Spinal cord (tissue), 9 donors: ENCODE measurements at regions not wholly inside any gene's neighbourhood (a gene's known extent, or its start where the extent isn't known, plus 50 kb on each side); places are given as distances from the start of the nearest gene placed in this dataset.
"Not testable (repeated sequence)": the region's sequence is repeated elsewhere in the genome, so short reads cannot be mapped to it uniquely, and the experiment has no call there.

ENCODE experiments used
- DNase-seq, 6 donors: peaks; one replicate each; pipeline versions ENCODE4 v3.0.0 to v3.0.0-alpha.2; 2013 to 2015; ENCODE audit warnings: low spot score in 6 of 6, low read depth in 4 of 6
- H3K27ac ChIP-seq: one replicate; pipeline ENCODE4 v1.5.1; 2013; ENCODE audit warnings: low read depth, low read length, control low read depth
- H3K27me3 ChIP-seq: one replicate; pipeline ENCODE4 v1.6.1; 2013; ENCODE audit warnings: low read length; ENCODE audit not compliant: control insufficient read depth, insufficient read depth
- H3K36me3 ChIP-seq: one replicate; pipeline ENCODE4 v1.6.1; 2013; ENCODE audit warnings: low read length; ENCODE audit not compliant: control insufficient read depth, insufficient read depth
- H3K4me1 ChIP-seq: one replicate; pipeline ENCODE4 v1.6.1; 2013; ENCODE audit warnings: low read length; ENCODE audit not compliant: control insufficient read depth, insufficient read depth
- H3K4me3 ChIP-seq: one replicate; pipeline ENCODE4 v1.5.1; 2013; ENCODE audit warnings: low read depth, low read length, control low read depth
- H3K9me3 ChIP-seq: one replicate; pipeline ENCODE4 v1.6.1; 2013; ENCODE audit warnings: low read length; ENCODE audit not compliant: control insufficient read depth, insufficient read depth
- WGBS: methylation state at CpG from one replicate; pipeline ENCODE4 v1.1.5; 2013; ENCODE audit warnings: missing lambda C conversion rate; ENCODE audit not compliant: insufficient coverage; 5-methylcytosine and 5-hydroxymethylcytosine counted together
- donor health status: healthy.

DNA sequence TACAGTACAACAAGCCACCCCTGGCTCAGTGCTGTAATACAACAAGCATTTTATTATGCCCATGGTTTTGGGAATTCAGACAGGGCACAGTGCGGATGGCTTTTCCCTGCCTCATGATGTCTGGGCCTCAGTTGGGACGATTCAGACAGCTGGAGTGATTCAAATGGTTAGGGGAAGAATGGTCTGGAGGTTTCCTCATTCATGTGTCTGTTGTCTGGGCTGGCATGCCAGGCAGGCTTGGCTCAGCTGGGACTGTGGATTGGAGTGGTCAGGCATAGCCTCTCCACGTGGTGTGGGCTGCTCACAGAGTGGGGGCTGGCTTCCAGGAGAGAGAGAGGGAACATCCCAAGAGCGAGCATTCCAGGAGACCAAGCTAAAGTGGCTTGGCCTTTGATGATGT is 164.4 kb downstream of the C11orf91 start:
- 63% methylated on average over 4 of the region's 4 CpGs for WGBS

DNA sequence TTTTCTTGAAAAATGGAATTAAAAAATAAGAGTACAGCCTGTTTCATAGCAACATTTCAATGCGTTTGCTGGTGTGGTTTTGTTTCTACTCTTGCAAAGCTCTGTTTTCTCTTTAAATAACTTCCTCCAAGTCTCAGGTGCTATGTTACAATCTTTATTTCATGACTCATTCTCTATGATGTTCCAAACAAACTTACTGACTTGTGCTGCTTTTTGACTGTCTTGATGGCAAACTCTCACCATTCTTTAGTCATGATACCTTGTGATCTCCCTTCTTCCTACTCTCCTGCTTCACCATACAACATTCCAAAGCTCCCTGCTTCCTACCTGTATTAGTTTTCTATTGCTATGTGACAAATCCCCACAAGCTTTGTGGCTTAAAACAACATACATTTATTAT is 166.1 kb downstream of the C11orf91 start:
- Histone ChIP-seq H3K9me3 (no peaks in the 10 kb centered on the region), H3K4me3 (no peak overlapping the region), H3K27me3 (no peaks in the 10 kb centered on the region), H3K4me1 (peaks cover 4% of the 10 kb centered on the region), H3K27ac (no peak overlapping the region), H3K36me3 (no peaks in the 10 kb centered on the region)
- no peak for DNase-seq
- no CpG with 5 or more reads among the region's 1 CpG for WGBS

More for the DNA sequence above, 164.4 kb downstream of the C11orf91 start:
- no peak overlapping the region for H3K27ac ChIP-seq
- peaks cover 4% of the 10 kb centered on the region for H3K4me1 ChIP-seq
- no peaks in the 10 kb centered on the region for H3K36me3 ChIP-seq
- no peaks in the 10 kb centered on the region for H3K9me3 ChIP-seq
- no peak overlapping the region for H3K4me3 ChIP-seq
- peak in 1 of 6 donors; percentile 10 for DNase-seq
- no peaks in the 10 kb centered on the region for H3K27me3 ChIP-seq

DNA sequence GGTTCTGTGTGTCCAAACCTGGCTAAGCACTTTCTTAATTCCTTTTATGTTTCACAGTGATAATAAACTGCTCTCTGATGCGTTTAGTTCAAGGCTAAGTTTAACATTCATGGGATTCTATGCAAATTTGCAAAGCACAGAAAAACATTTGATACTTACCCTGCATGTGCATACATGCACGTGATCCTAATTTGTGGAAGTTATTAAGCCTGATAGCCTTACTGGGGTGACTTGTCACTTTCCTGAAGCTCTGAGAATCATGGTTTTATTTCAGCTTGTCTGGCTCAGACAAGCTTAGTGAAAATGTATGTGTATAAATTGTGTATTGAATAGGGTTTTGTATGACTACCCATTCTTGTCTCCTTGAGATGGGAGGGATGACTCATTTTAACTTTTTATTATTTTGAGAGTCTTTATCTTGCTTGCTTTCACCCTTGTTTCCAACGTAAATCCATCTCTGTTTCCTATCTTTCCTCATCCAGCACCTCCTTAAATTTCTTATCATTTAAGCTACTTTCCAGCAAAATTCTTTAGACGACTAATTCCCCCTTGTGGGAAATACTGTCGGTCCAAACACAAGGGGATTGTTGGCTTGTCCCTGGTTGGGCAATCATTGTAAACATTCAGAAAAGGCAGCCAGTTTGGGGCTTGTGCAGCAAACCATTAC is 167.1 kb downstream of the C11orf91 start:
- H3K4me1 ChIP-seq, result peaks cover 4% of the 10 kb centered on the region
- DNase-seq, result no peak
- no peaks in the 10 kb centered on the region for H3K36me3 ChIP-seq
- 53% methylated on average over 3 of the region's 5 CpGs for WGBS
- no peak overlapping the region for H3K4me3 ChIP-seq
- H3K9me3 ChIP-seq, result no peaks in the 10 kb centered on the region
- H3K27ac ChIP-seq, result no peak overlapping the region
- H3K27me3 ChIP-seq, result no peaks in the 10 kb centered on the region

DNA sequence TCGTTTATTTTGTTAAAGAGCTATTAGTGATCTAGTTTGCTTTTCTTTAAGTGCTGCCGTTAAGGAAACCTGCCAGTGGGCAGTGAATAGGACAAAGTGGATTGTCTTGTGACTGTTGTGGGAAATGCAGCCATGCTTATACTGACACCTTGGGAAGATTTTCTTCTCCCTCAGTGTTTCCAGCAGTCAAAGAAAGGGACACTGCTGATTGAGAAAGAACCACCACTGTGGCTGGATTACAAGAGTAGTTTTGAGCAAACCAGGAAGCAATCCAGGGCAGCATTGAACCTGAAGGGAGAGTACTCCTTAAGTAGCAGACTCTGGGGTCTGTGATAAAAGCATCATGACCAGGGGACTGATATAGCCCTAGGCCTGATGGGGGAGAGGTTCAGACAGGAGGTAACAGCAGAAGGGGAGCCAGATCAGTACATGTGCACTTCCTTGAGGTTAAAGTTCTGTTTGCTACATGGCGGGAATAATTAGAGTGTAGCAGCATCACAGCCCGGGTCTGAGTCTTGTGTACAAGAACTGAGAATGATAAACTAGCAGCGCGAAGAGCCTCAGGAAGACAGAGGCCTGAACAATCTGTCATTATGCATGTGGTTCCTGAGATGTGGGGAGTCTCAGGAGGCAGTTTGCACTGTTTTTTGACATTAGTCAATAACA is 167.8 kb downstream of the C11orf91 start:
- peak in 1 of 6 donors; percentile 59 for DNase-seq
- Histone ChIP-seq H3K27me3 (no peaks in the 10 kb centered on the region), H3K4me1 (peaks cover 4% of the 10 kb centered on the region), H3K4me3 (no peak overlapping the region), H3K36me3 (no peaks in the 10 kb centered on the region), H3K9me3 (no peaks in the 10 kb centered on the region), H3K27ac (no peak overlapping the region)
- WGBS, result 47% methylated on average over 6 of the region's 6 CpGs

DNA sequence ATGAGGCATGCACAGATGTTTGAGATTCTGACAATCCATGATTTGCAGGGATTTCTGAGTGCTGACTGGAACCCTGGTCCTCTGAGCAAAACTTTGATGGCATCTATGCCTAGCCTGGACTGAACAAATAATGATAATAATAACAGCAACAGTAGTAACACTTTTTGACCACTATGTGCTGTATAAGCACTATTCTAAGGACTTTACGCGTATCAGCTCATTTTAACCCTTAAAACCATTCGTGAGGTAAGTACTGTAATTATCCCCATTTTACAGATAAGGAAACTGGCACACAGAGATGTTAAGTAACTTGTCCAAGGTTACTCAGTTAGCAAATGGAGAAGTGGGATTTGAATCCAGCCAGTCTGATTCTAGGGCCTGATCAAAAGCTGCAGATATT is 168.4 kb downstream of the C11orf91 start:
- WGBS, result no CpG with 5 or more reads among the region's 3 CpGs
- H3K4me1 ChIP-seq, result peaks cover 4% of the 10 kb centered on the region
- DNase-seq, result no peak
- no peaks in the 10 kb centered on the region for H3K9me3 ChIP-seq
- no peaks in the 10 kb centered on the region for H3K36me3 ChIP-seq
- H3K4me3 ChIP-seq, result no peak overlapping the region
- H3K27ac ChIP-seq, result no peak overlapping the region
- no peaks in the 10 kb centered on the region for H3K27me3 ChIP-seq

DNA sequence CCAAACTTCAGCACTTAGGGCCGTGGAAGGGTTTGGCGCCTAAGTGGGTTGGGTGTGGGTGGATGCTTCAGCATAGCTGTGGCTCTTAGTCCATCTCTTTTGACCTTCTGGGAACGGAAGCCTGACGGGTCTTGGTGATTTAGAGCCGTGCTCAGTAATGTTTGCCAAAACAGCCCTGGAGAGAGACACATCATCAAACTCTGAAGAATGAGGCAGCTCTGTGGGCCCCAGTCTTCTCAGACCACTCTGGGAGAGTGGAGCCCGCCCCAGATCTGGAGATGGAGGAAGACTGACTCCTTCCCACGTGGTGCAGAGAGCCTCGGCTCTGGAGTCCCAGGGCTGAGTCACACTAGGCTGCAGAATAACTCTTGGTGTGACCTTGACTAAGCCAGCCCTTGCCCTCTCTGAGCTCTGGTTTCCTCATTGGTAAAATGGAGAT is 168.9 kb downstream of the C11orf91 start:
- Histone ChIP-seq H3K4me3 (no peak overlapping the region), H3K27me3 (no peaks in the 10 kb centered on the region), H3K4me1 (peaks cover 4% of the 10 kb centered on the region), H3K9me3 (no peaks in the 10 kb centered on the region), H3K36me3 (no peaks in the 10 kb centered on the region), H3K27ac (no peak overlapping the region)
- no peak for DNase-seq
- WGBS, result 51% methylated on average over 7 of the region's 8 CpGs

DNA sequence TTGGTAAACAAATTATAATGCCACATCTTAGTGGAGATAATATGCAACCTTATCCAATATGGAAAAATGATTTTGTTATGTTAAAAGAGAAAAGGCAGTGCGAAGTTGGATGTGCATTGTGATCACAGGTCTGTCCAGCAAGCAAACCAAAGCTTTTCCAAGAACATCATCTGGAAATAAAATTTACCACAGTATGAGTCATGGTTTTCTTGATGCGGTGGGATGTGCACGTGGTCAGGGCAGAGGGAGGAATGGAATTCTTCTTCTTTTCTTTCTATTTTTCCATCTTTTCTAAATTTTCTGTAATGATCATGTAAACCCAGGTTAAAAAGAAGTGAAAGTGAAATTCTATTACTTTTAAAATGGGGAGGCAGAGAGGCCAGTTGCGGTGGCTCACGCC is 169.8 kb downstream of the C11orf91 start:
- no peaks in the 10 kb centered on the region for H3K27me3 ChIP-seq
- no peaks in the 10 kb centered on the region for H3K36me3 ChIP-seq
- peaks cover 4% of the 10 kb centered on the region for H3K9me3 ChIP-seq
- no peak for DNase-seq
- H3K4me1 ChIP-seq, result peaks cover 4% of the 10 kb centered on the region
- no peak overlapping the region for H3K4me3 ChIP-seq
- WGBS, result no CpG with 5 or more reads among the region's 5 CpGs
- no peak overlapping the region for H3K27ac ChIP-seq

DNA sequence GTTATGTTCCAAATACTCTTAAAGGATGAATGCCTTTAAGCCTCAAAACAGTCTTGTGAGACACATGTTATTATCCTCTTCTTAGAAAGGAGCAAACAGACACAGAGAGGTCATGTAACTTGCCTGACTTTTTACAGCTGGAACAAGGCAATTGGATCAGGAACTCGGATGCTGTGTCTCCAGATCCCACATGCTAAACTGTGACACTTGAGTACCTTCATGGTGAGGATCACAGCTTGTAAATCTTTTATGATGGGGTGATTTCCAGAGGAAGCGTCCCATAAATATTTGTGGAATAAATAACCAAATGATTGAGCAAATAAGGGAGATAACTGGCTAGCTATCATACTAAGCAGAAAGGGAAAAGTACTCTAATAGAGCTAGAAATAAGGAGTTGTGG is 171.2 kb downstream of the C11orf91 start:
- Histone ChIP-seq H3K27me3 (no peaks in the 10 kb centered on the region), H3K4me3 (no peak overlapping the region), H3K4me1 (peaks cover 4% of the 10 kb centered on the region), H3K36me3 (no peaks in the 10 kb centered on the region), H3K9me3 (peaks cover 4% of the 10 kb centered on the region), H3K27ac (no peak overlapping the region)
- 50% methylated on average over 1 of the region's 2 CpGs for WGBS
- DNase-seq, result no peak

DNA sequence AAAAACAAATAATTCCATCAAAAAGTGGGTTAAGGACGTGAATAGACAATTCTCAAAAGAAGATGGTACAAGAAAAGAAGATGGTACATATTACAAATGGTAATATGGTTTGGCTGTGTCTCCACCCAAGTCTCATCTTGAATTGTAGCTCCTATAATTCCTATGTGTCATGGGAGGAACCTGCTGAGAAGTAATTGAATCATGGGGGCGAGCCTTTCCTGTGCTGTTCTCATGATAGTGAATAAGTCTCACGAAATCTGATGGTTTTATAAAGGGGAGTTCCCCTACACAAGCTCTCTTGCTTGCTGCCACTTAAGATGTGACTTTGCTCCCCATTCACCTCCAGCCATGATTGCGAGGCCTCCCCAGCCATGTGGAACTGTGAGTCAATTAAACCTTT is 172.9 kb downstream of the C11orf91 start:
- not testable (repeated sequence) for H3K4me3 ChIP-seq, H3K9me3 ChIP-seq, H3K36me3 ChIP-seq, DNase-seq, H3K27me3 ChIP-seq, H3K27ac ChIP-seq, H3K4me1 ChIP-seq
- WGBS, result 83% methylated on average over 1 of the region's 4 CpGs

DNA sequence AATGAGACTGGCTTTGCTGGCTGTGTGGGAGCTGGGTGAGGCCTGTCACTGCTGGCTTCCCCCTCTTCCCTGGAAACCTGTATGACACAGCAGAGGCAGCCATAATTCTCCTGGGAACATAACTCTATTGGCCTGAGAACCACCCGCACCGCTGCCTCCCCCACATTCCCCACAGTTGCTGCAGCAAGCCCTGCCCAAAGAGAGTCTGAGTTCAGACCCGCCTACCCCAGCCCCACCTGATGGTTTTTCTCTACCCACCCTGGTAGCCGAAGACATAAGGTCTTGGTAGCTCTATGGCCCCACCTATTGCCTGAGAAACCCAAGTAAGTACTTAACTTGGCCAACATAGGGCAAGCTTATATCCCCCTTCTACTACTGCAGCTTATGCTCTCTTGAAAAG is 174.8 kb downstream of the C11orf91 start:
- H3K36me3 ChIP-seq, result no peaks in the 10 kb centered on the region
- no peaks in the 10 kb centered on the region for H3K4me1 ChIP-seq
- H3K27me3 ChIP-seq, result no peaks in the 10 kb centered on the region
- DNase-seq, result no peak
- H3K9me3 ChIP-seq, result peaks cover 4% of the 10 kb centered on the region
- WGBS, result 79% methylated on average over 4 of the region's 4 CpGs
- H3K4me3 ChIP-seq, result no peak overlapping the region
- H3K27ac ChIP-seq, result no peak overlapping the region
